ENCODE measurements at regions not wholly inside any gene's neighbourhood (a gene's known extent, or its start where the extent isn't known, plus 50 kb on each side); places are given as distances from the start of the nearest gene placed in this dataset.
A peak's percentile ranks its signal among the peaks of the same experiment; 100 is the strongest.
"Not testable (repeated sequence)": the region's sequence is repeated elsewhere in the genome, so short reads cannot be mapped to it uniquely, and the experiment has no call there.

DNA sequence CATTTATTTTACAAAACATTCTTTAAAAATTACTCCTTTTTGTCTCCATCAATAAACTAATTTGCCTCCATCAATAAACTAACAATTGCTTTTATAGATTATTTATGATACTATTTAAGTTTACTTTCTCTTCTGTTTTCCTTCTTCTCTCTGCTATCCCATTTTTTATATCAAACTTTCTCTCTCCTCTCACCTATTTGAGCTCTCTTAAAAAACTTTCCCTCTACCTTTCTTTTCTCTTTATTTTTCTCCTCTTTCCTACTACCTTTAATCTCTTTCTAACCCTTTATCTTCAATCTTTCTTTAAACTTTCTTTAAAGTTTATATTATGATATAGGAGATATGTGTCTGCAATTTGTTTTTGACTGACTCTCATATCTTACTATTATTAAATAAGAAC is 566.4 kb downstream of the DACH1 start:
- no peak for DNase-seq (ENCODE audit: low spot score)

DNA sequence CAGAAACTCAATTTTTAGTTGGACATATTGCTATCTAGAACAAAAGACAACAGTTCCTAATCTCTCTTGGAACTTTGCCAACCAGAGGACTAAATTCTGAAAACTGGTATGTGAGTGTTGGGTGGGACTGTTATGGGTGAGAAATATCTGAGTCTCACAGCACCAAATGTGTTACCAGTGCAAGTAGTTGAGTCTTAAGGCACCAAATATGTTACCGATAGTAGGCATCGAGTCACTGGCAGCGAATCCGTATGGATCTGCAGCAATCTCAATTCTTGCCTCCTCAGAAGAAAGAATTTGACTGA is 575.2 kb downstream of the DACH1 start:
- DNase-seq (ENCODE audit: low spot score): no peak

DNA sequence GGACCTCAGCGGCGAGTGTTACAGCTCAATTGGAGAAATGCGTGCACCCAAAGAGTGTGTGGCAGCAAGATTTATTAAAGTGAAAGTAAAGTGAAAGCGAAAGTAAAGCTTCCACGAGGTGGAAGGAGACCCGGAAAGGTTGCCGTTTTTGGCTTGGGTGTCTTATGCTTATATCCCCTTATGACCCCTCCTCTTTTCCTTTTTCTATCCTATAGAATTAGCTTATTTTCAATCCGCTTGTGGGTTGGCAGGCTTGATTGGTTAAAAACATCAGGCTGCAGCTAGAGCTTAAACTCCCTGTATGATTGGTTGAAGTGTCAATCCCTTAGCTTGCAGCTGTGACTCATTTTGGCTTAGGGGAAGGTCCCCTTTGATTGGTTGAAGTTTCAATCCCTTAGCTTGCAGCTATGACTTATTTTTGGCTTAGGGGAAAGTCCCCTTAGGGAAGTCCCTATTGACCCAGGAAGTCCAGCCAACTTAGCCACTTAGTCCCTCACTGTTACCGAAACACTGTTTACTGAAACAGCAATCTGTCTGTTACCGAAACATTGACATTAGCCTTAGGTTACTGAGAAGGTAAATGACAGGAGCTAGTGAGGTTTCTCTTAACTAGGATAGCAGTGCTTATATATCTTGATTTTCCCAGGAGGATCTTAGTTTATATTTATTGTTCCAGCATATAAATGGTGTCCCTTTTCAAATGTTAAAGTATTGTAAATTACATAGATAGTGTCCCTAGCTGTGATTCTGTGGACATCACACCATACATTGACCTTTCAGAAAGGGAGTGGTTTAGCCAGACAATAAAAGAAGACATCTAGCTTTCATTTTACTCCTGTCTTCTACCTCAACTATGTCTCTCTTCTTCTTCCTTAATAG is 575.8 kb downstream of the DACH1 start:
- no peak for DNase-seq (ENCODE audit: low spot score)

DNA sequence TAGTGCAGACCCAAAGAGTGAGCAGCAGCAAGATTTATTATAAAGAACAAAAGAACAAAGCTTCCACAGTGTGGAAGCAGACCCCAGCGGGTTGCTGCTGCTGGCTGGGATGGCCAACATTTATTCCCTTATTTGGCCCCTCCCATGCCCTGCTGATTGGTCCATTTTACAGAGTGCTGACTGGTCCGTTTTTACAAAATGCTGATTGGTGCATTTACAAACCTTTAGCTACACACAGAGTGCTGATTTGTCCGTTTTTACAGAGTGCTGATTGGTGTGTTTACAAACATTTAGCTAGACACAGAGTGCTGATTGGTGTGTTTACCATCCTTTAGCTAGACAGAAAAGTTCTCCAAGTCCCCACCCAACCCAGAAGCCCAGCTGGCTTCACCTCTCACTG is 577.0 kb downstream of the DACH1 start:
- not testable (repeated sequence) for DNase-seq (ENCODE audit: low spot score)

DNA sequence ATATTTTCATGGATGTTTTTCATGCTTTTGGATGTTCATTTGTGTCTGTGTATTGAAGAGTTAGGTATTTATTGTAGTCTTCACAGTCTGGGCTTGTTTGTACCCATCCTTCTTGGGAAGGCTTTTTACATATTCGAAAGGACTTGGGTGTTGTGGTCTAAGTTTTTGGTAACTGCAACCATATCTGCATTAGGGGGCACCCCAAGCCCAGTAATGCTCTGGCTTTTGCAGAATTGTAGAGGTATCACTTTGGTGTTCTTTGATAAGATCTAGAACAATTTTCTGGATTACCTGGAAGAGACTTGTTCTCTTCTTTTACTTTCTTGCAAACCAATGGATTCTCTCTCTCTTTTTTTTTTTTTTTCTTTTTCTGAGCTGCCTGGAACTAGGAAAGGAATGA is 581.3 kb downstream of the DACH1 start:
- no peak for DNase-seq (ENCODE audit: low spot score)

DNA sequence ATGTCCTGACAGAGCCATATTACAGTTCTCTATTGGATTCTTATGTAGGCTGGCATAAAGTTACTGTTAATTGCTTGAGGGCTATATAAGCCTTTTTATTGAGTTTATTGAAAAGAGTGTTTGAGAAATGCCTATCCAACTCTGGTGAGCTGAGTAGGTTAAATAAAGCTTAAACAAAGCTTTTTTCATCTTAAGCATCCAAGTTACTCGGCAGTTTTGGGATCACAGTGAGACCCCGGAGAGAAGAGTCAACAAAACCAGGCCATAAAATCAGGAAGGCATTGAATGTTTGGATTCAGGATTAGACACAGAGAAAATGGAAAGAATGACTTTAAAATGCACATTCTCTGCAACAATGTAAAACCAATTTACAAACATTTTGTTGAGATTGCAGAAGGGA is 588.5 kb downstream of the DACH1 start:
- no peak for DNase-seq (ENCODE audit: low spot score)

DNA sequence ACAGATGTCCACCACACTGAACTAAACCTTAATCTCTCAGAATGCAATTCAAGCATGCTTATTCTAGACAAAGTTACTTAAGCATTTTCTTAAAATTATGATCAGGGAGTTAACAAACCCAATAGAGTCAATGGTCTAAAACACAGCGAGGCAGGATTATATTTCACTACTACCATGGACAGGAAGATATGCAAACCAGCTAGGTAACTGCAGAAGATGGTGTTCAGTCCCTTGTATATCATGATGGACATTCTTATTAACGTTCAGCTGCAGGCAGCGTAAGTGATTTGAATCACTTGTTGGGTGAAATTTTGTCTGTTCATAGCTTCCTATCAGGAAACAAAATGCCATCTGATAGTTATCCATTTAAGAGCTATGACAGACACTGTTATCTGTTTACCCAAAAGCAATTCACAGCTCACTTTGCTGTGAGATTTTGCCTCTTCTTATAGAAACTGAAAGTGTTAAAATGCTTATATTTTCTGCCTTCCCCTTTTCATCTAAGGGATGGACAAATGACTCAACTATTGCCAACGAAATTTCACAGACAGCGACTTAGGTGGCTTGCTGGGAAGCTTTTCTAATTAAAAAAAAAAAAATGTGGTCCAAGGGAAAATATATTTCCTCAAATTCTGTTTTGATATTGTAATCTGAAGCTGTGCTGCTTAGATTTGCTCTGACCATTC is 591.9 kb downstream of the DACH1 start:
- no peak for DNase-seq (ENCODE audit: low spot score)

DNA sequence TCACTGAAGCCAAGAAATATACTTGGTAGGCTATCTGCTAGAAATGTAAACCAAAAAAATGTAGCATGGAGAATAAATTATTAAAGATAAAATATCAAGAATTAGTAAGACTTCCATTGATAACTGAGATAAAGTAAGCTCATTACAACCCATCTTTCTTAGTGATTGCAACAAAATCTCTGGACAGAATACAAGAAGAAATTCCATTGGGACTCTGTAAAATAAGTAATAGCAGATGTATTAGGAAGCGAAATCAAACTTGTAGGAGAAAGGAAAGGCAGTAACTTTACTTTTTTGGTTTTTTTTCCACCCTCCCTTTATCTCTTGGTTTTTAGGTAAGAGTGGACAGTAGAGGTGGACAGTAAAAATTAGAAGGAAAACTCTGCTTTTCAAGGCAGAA is 605.7 kb downstream of the DACH1 start:
- no peak for DNase-seq (ENCODE audit: low spot score)

DNA sequence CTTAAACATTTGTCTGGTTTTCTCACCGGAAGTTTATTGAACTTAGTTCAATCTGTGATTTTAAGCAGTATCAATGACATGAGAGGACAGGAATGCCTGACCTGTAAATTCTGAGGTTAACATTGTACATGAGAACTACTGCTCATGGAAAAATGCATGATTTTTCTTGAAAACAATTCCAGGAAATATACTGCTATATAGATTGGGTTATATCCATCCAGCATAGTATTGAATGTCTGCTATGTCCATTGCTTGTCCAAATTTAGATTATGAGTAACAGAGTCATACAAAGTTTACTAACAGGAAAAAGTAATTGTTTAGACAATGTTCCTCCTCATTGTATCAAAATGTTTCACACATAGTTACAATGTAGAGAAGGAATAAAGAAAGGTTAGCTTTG is 606.8 kb downstream of the DACH1 start:
- DNase-seq (ENCODE audit: low spot score): no peak

DNA sequence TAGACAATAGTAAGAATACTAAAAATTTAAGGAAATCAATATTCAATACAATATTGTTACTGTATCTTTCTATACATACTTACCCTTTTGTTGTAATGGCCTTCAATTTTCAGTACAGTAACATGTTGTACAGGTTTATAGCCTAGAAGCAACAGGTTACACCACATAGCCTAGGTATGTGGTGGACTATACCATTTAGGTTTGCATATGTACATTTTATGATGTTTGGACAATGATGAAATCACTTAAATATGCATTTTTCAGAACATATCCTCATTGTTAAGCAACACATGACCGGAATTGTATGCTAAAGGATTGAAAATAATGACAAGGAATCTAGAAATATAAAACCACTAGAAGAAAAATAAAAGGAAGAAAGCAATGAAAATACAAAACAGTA is 611.4 kb downstream of the DACH1 start:
- DNase-seq (ENCODE audit: low spot score): no peak

DNA sequence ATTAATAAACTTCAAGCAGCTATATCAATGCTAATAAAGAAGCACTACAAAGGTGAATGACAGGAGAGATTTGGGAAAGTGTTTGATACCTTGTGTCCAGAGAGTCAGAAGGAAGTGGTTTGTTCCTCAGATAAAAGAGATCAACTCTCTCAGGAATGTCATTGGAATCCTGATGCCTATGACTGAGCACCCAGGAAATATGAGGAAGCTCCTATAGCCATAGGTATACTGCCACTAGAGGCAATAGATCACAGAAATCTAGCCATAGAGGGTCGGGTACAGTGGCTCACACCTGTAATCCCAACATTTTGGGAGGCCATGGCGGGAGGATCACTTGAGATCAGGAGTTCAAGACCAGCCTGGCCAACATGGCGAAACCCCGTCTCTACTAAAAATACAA is 612.6 kb downstream of the DACH1 start:
- DNase-seq (ENCODE audit: low spot score): no peak

DNA sequence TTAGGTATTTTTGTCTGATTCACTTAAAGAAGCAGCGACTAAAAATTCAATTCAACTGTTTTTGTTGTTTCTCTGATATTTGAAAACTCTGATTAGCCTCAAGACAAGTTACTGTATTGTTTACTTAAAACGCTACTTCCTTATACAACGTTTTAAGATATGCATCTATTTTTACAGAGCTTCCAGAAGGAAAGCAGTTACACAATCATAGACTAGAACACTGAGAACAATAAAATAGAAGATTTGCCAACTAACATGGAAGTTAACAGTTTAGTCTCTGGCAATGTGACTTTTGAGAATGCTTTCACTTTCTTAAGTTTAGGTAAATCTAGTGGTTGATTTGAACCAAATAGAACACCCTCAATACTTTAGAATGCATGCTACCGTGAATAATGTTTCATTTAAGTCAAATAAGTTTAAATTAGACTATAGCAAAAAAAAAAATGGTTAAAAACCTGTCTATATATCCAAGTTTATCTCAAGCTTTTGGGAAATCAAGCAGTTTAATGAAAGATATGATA is 614.8 kb downstream of the DACH1 start:
- no peak for DNase-seq (ENCODE audit: low spot score)

DNA sequence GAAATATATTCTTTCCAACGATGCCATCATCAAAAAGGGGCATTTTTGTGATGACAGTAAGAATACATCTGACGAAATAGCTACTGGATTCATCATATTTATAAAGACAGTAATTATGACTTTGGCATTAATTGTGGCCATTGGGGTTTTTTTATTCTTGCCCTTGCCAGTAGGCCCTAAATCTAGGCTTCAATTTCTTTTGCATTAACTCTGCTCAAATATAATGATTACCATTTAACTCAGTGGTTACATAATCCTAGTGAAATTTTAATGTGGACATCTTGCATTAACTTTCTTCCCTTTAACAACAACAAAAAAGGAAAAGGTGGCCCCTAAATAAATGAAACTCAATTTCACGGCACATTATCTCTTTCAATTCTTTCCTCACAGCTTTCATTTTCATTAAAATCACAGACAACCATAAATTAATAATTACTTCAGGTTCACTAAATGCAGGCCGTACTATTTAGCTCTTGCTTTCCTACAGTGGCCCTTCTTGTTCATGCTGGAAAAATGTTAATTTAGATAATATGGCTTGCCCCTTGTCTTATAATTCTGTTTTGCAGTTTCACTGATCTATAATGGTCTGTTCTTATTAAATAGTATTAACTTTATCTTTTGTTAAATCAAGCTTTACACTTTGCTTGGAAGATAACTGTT is 615.6 kb downstream of the DACH1 start:
- no peak for DNase-seq (ENCODE audit: low spot score)

DNA sequence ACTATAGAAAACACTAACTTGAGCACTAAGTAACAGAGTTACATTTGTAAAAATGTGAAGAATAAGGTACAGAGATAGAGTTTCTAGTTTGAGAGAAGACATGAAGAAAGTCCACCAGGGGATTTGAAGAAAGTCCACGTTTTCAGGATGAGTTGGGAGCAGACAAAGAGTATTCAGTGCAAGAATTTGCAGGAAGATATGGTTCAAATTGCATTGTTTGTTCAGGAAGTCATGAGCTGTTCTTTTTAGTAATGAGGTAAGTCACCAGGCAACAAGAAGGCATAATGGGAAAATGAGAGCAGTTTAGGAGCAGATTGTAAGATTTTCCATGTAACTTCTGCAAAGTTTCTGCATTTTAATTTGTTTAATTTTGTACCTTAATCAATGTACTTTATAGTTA is 618.0 kb downstream of the DACH1 start:
- DNase-seq (ENCODE audit: low spot score): no peak

DNA sequence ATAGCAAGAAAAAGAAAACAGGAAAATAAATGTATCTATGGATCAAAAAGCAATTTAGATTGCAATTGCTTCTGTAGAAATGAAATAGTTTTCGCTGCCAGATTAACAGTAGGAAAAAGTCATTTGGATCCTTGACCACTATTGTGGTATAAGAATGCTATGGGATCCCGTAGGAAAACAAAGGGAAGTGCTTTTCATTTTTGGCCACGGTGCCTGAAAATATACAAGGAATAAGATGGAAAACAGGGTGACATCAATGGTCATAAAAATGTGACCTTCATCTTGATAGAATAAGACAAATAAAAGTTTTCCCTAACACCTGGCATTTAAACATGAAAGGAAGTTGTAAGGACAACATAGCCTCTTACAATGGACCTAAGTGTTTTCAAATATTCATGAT is 622.8 kb downstream of the DACH1 start:
- DNase-seq (ENCODE audit: low spot score): no peak

DNA sequence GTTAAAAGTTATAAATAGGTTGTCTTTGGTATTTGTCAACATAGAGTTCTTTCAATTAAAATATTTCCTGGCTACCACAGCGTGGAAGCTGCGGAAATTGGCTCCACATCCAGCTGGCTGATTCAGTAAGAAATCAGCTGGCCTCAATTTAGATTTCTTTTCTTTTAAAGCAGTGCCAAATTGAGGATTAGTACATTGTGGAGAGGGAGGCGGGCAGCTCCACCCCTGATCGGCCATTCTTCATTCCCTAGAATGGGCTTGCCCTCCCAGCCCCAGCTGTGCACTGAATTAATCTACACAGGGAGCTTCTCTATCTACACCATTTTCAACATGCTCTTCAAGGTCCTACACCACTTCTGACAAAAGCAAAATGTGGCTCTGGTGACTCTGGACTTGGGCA is 624.8 kb downstream of the DACH1 start:
- DNase-seq (ENCODE audit: low spot score): peak; percentile 58

DNA sequence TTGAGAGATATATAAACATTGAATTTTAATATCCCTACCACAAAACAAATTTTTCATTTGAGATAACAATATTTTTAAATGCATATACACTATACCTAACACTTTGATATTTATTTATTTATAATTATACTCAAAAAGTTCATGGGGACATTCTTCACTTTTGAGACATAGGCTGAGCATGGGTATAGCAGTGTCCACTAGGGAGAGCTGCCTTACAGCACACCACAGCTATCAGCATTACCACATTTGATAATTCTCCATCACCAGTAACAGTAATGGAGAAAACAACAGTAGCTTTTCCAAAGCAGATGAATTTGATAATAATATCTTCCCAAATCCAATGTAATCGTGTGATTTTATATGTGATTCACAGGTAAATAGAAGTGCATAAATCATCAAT is 626.1 kb downstream of the DACH1 start:
- DNase-seq (ENCODE audit: low spot score): no peak

DNA sequence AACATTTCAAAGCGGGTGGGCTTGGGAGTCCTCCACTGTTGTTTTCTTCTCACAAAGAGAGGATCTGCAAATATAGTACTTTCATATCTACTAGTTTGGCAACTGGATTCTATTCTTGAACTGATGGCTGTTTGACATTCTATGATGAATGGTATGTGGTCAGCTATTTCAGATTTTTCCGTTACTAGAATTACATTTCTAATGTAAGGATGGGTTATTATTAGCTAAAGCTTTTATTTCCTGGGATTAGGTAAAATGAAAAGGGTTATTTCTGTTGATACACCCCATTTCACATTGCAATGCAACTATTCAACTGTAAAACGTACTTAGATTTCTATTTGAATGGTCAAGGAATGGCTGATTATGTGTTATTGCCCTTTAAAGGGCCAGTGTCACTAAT is 629.7 kb downstream of the DACH1 start:
- no peak for DNase-seq (ENCODE audit: low spot score)

DNA sequence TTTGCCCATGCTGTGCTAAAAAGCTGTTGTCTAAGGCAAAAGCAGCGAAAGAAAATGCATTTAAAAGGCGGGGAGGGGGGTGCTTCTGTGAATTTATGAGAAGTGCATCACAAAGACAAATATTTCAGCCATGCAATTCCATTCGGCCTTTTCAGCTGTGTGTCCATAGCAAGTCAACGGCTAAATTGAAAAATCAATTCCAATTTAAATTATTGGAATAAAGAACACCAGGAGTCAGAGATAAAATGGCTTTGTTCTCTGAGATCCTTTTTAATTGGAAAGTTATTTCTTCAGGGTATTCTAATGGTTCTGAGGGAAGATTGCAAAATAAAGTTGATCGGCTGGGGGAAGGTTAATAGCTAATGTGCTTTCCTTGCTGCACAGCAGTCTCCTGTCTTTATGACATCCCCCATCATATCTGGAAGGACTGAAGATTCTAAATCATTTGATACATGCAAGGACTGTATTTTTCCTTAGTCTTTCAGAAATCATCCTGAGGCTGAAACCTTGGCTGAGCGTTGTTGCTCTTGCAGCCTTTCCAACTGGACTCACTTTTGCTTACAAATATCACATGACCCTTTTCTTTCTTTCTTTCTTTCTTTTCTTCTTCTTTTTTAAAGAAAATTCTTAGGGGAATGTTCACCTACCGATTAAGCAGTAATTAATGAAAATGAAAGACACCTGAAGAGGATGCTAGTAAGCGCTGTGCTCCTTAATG is 647.1 kb downstream of the DACH1 start:
- no peak for DNase-seq (ENCODE audit: low spot score)

DNA sequence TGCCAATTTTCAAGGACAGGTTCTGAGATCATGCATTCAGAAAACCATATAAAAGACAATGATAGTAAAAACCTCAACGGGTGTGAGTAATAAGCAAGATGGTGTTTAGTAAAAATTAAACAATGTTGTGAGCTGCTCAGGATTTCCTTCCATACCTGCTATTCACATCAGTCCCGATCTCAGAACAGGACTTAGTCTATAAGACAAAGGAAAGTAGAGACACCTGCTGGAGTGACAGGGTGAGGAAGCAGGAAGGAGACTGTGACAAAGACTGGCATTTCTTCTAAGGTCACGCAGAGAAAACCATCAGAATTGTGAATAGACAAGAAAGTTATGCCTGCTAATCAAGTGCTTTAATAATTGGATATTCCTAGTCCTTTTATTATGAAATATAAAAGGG is 648.0 kb downstream of the DACH1 start:
- DNase-seq (ENCODE audit: low spot score): no peak

DNA sequence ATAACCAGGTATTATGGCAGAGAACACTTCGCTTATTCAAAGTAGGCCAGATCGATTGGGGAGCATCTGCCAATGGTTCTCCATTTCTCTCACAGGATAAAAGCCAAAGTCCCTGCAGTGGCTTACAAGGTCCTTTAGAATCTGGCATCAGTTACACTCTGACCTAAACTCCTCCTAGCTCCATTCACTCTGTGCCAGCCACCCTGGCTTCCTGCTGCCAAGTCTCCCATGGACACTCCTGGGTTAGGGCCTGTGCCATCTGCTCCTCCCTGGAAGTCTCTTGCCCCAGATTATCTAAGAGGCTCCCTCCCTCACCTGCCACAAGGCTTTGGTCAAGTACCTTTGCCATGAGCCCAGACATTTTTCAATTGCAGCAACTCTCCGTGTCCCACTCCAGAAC is 649.2 kb downstream of the DACH1 start:
- DNase-seq (ENCODE audit: low spot score): no peak

DNA sequence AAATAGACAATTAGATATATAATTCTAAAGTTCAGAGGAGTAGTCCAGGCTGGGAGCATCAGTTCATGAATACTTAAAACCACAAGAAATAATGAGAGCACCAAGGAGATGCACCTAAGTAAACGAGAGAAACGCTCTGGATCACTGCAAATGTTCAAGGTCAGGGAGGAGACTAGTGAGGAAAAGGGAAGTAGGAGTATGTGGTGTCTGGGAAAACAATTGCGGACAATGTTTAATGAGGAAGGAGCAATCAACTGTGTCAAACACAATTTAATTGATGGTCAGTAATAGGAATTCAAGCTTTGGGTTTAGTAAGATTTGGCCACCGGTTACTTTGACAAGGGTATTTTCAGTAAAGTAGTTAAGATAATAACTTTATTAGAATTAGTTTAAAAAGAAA is 652.2 kb downstream of the DACH1 start:
- DNase-seq (ENCODE audit: low spot score): no peak

DNA sequence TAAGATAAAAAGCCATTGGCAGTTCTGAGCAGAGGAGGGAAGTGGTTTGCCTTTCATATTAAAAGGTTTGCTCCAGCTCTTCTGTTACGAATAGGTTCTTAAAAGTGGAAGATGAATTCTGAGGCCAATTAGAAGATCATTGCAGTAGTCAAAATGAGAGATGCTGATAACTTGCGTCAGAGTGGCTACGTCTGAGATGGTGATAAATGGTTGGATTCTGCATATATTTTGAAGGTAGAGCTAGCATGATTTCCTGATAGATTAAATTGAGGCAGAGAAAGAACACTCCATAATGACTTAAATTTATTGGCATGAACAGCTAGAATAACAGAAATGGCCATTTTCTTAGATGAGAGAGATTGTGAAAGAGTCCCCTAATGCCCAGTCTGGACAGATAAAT is 652.6 kb downstream of the DACH1 start:
- DNase-seq (ENCODE audit: low spot score): no peak
